GM23338 (cell line): ENCODE measurements at regions not wholly inside any gene's neighbourhood (a gene's known extent, or its start where the extent isn't known, plus 50 kb on each side); places are given as distances from the start of the nearest gene placed in this dataset.
A peak's percentile ranks its signal among the peaks of the same experiment; 100 is the strongest.

Source experiments
- ATAC-seq: fragments of 200-7000 bp; cut with Tn5 transposase; 3 replicates; pipeline ENCODE4 v1.9.1; 2020
- DNase-seq: peaks from one replicate; pipeline ENCODE4 v3.0.0-alpha.2; 2015; ENCODE audit warnings: low spot score
- H2AFZ ChIP-seq: fragments of 200-600 bp; sonication (generic); 2 replicates; pipeline ENCODE4 v1.8.0; 2016; ENCODE audit warnings: antibody characterized with exemption, mild to moderate bottlenecking, moderate library complexity
- H3F3A ChIP-seq: fragments of 200-600 bp; sonication (generic); replicated peaks from 2 replicates; pipeline ENCODE4 v1.8.0; 2017; ENCODE audit warnings: antibody characterized with exemption, mixed run types, low read depth
- H3K27ac ChIP-seq: fragments of 200-600 bp; sonication (generic); 2 replicates; pipeline ENCODE4 v1.6.1; 2016; ENCODE audit warnings: low read depth
- H3K27me3 ChIP-seq: fragments of 200-600 bp; sonication (generic); 2 replicates; pipeline ENCODE4 v1.8.0; 2016; ENCODE audit warnings: mild to moderate bottlenecking, mixed run types, moderate library complexity; ENCODE audit not compliant: insufficient read depth
- H3K36me3 ChIP-seq: fragments of 200-600 bp; sonication (generic); 2 replicates; pipeline ENCODE4 v1.8.0; 2016; ENCODE audit warnings: mild to moderate bottlenecking; ENCODE audit not compliant: insufficient read depth
- H3K4me1 ChIP-seq: fragments of 200-600 bp; sonication (generic); 2 replicates; pipeline ENCODE4 v1.8.0; 2016; ENCODE audit warnings: mild to moderate bottlenecking, moderate library complexity; ENCODE audit not compliant: insufficient read depth
- H3K4me2 ChIP-seq: fragments of 200-600 bp; sonication (generic); 2 replicates; pipeline ENCODE4 v1.7.1; 2017; ENCODE audit warnings: mixed run types
- H3K4me3 ChIP-seq: fragments of 200-600 bp; sonication (generic); 2 replicates; pipeline ENCODE4 v1.6.1; 2016; ENCODE audit warnings: mixed run types
- H3K79me2 ChIP-seq: fragments of 200-600 bp; sonication (generic); replicated peaks from 2 replicates; pipeline ENCODE4 v1.8.0; 2017; ENCODE audit warnings: mild to moderate bottlenecking; ENCODE audit not compliant: insufficient read depth
- H3K9me2 ChIP-seq: fragments of 200-600 bp; sonication (generic); 2 replicates; pipeline ENCODE4 v1.8.0; 2017; ENCODE audit not compliant: insufficient read depth
- H4K20me1 ChIP-seq: fragments of 200-600 bp; sonication (generic); replicated peaks from 2 replicates; pipeline ENCODE4 v1.8.0; 2017; ENCODE audit warnings: mild to moderate bottlenecking; ENCODE audit not compliant: insufficient read depth
- H3K27ac Mint-ChIP-seq: 2 replicates; pipeline ENCODE4 v1.8.0; 2020; ENCODE audit warnings: inconsistent platforms, mild to moderate bottlenecking, moderate library complexity, mixed read lengths
- H3K27me3 Mint-ChIP-seq: 3 replicates; pipeline ENCODE4 v1.8.0; 2022; ENCODE audit warnings: low read depth, mild to moderate bottlenecking, moderate library complexity, mixed read lengths, inconsistent platforms; ENCODE audit not compliant: insufficient read depth, poor library complexity
- H3K36me3 Mint-ChIP-seq: 3 replicates; pipeline ENCODE4 v1.8.0; 2021; ENCODE audit warnings: low read depth, mild to moderate bottlenecking, inconsistent platforms, moderate library complexity, mixed read lengths
- H3K4me1 Mint-ChIP-seq: 3 replicates; pipeline ENCODE4 v1.8.0; 2020; ENCODE audit warnings: mild to moderate bottlenecking, inconsistent platforms, mixed read lengths
- H3K4me3 Mint-ChIP-seq: 3 replicates; pipeline ENCODE4 v1.8.0; 2021; ENCODE audit warnings: moderate library complexity, mild to moderate bottlenecking, inconsistent platforms, mixed read lengths
- H3K9me3 Mint-ChIP-seq: 3 replicates; pipeline ENCODE4 v1.8.0; 2020; ENCODE audit warnings: moderate library complexity, mild to moderate bottlenecking, inconsistent platforms, mixed read lengths
- CREB1 ChIP-seq: fragments of 250-450 bp; sonication (Bioruptor Pico); IDR thresholded peaks from 2 replicates; pipeline ENCODE4 v1.5.0; 2020; ENCODE audit warnings: low read depth, mild to moderate bottlenecking, moderate library complexity
- EZH2phosphoT487 ChIP-seq: fragments of 200-600 bp; sonication (generic); IDR thresholded peaks from one replicate; pipeline ENCODE4 v1.8.1; 2018; ENCODE audit warnings: antibody characterized with exemption; ENCODE audit not compliant: unreplicated experiment
- JUNB ChIP-seq: IDR thresholded peaks from one replicate; pipeline ENCODE4 v1.6.1; 2016; ENCODE audit warnings: antibody characterized with exemption; ENCODE audit not compliant: unreplicated experiment
- NANOG ChIP-seq: IDR thresholded peaks from 2 replicates; pipeline ENCODE4 v1.6.1; 2016; ENCODE audit warnings: antibody characterized with exemption, borderline replicate concordance
- POLR2AphosphoS5 ChIP-seq: IDR thresholded peaks from 2 replicates; pipeline ENCODE4 v1.6.1; 2016; ENCODE audit warnings: antibody characterized with exemption, low read depth
- STAT1 ChIP-seq: IDR thresholded peaks from one replicate; pipeline ENCODE4 v1.6.1; 2016; ENCODE audit warnings: antibody characterized with exemption; ENCODE audit not compliant: unreplicated experiment
- ZNF114 ChIP-seq: fragments of 250-450 bp; sonication (Bioruptor Pico); IDR thresholded peaks from 2 replicates; pipeline ENCODE4 v1.5.0; 2020; ENCODE audit warnings: mild to moderate bottlenecking, moderate library complexity
- ZNF331 ChIP-seq: fragments of 250-450 bp; sonication (Bioruptor Pico); IDR thresholded peaks from 2 replicates; pipeline ENCODE4 v1.5.0; 2020; ENCODE audit warnings: low read depth, mild to moderate bottlenecking, moderate library complexity
- TF ChIP-seq, protein P1 (sequence below): fragments of 250-450 bp; sonication (Bioruptor Pico); IDR thresholded peaks from 2 replicates; pipeline ENCODE4 v1.5.0; 2020; ENCODE audit warnings: mild to moderate bottlenecking, moderate library complexity
- TF ChIP-seq, protein P2 (sequence below), 2 experiments: fragments of 200-600 bp in 1 of 2; sonication (generic) in 1 of 2; conservative IDR thresholded peaks; 2 replicates each; pipeline versions ENCODE4 v1.5.1 to v1.6.1; 2016 to 2017; ENCODE audit warnings: antibody characterized with exemption in 2 of 2, low read depth in 2 of 2, mild to moderate bottlenecking in 2 of 2, moderate library complexity in 1 of 2
- TF ChIP-seq, protein P3 (sequence below): IDR thresholded peaks from 2 replicates; pipeline ENCODE4 v1.6.1; 2016; ENCODE audit warnings: antibody characterized with exemption

DNA sequence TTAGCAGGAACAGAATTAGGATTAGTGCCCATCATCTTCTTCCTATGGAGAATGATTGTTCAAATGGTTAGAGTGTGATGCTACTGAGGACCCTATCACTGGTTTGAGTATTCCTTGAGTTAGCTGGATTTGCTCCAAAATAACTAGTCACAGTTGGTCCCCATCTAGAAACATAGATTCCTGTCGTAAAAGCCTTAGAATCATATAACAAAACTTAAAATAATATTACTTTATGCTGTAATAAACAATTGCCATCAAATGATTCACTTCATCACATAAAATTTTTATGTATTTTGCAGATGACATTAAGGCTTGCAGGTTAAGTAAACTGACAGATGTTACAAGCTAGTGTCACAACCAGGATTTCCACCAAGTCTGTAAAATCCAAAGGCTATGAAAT, 209.8 kb downstream of the CCER1 start (continued):
- TF ChIP-seq, protein P1, sequence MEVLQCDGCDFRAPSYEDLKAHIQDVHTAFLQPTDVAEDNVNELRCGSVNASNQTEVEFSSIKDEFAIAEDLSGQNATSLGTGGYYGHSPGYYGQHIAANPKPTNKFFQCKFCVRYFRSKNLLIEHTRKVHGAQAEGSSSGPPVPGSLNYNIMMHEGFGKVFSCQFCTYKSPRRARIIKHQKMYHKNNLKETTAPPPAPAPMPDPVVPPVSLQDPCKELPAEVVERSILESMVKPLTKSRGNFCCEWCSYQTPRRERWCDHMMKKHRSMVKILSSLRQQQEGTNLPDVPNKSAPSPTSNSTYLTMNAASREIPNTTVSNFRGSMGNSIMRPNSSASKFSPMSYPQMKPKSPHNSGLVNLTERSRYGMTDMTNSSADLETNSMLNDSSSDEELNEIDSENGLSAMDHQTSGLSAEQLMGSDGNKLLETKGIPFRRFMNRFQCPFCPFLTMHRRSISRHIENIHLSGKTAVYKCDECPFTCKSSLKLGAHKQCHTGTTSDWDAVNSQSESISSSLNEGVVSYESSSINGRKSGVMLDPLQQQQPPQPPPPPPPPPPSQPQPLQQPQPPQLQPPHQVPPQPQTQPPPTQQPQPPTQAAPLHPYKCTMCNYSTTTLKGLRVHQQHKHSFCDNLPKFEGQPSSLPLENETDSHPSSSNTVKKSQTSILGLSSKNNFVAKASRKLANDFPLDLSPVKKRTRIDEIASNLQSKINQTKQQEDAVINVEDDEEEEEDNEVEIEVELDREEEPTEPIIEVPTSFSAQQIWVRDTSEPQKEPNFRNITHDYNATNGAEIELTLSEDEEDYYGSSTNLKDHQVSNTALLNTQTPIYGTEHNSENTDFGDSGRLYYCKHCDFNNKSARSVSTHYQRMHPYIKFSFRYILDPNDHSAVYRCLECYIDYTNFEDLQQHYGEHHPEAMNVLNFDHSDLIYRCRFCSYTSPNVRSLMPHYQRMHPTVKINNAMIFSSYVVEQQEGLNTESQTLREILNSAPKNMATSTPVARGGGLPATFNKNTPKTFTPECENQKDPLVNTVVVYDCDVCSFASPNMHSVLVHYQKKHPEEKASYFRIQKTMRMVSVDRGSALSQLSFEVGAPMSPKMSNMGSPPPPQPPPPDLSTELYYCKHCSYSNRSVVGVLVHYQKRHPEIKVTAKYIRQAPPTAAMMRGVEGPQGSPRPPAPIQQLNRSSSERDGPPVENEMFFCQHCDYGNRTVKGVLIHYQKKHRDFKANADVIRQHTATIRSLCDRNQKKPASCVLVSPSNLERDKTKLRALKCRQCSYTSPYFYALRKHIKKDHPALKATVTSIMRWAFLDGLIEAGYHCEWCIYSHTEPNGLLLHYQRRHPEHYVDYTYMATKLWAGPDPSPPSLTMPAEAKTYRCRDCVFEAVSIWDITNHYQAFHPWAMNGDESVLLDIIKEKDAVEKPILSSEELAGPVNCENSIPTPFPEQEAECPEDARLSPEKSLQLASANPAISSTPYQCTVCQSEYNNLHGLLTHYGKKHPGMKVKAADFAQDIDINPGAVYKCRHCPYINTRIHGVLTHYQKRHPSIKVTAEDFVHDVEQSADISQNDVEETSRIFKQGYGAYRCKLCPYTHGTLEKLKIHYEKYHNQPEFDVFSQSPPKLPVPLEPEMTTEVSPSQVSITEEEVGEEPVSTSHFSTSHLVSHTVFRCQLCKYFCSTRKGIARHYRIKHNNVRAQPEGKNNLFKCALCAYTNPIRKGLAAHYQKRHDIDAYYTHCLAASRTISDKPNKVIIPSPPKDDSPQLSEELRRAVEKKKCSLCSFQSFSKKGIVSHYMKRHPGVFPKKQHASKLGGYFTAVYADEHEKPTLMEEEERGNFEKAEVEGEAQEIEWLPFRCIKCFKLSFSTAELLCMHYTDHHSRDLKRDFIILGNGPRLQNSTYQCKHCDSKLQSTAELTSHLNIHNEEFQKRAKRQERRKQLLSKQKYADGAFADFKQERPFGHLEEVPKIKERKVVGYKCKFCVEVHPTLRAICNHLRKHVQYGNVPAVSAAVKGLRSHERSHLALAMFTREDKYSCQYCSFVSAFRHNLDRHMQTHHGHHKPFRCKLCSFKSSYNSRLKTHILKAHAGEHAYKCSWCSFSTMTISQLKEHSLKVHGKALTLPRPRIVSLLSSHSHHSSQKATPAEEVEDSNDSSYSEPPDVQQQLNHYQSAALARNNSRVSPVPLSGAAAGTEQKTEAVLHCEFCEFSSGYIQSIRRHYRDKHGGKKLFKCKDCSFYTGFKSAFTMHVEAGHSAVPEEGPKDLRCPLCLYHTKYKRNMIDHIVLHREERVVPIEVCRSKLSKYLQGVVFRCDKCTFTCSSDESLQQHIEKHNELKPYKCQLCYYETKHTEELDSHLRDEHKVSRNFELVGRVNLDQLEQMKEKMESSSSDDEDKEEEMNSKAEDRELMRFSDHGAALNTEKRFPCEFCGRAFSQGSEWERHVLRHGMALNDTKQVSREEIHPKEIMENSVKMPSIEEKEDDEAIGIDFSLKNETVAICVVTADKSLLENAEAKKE (CRISPR knock-in tag): no peak

DNA sequence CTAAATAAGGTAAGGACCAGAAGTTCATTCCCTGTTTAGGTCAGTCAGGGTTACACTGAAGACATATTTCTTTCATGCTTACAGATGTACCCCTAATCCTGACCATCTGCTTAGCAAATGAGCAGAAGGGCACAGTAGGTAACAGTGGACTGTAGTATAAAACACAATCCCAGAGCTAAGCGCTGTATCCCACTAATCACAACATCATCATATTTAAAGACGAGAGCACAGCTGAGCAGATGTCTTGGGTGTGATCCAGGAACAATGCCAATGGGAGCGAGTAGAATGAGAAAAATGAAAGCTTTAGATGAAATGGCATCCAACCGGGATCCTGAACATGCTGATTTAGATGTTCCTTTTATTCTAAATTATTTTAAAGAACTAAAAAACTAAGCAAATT, 213.4 kb downstream of the CCER1 start:
- Mint-ChIP-seq H3K27ac (no peak overlapping the region), H3K4me1 (no peaks in the 10 kb centered on the region), H3K4me3 (no peak overlapping the region), H3K9me3 (no peaks in the 10 kb centered on the region; the same call in 2 of the 3 replicates), H3K36me3 (no peaks in the 10 kb centered on the region; the same call in 2 of the 3 replicates), H3K27me3 (no peaks in the 10 kb centered on the region)
- ATAC-seq: no peak
- H2AFZ ChIP-seq: 0 out of 2 replicates have a peak overlapping the region, but pooled peaks have one; percentile 9
- H3K36me3 ChIP-seq: no peaks in the 10 kb centered on the region
- H3K4me2 ChIP-seq: no peak overlapping the region
- no peaks in the 10 kb centered on the region for H3K4me1 ChIP-seq
- H3K9me2 ChIP-seq: 0 out of 2 replicates have a peak, but pooled peaks cover 2% of the 10 kb centered on the region
- H3F3A ChIP-seq: no peaks in the 10 kb centered on the region
- H3K79me2 ChIP-seq: no peaks in the 10 kb centered on the region
- H3K27ac ChIP-seq: no peak overlapping the region
- H3K27me3 ChIP-seq: no peaks in the 10 kb centered on the region
- no peak for DNase-seq
- H4K20me1 ChIP-seq: no peaks in the 10 kb centered on the region
- no peak overlapping the region for H3K4me3 ChIP-seq
- no peak for TF ChIP-seq ZNF331 (CRISPR knock-in tag)
- TF ChIP-seq EZH2phosphoT487: no peak
- TF ChIP-seq, protein P2, sequence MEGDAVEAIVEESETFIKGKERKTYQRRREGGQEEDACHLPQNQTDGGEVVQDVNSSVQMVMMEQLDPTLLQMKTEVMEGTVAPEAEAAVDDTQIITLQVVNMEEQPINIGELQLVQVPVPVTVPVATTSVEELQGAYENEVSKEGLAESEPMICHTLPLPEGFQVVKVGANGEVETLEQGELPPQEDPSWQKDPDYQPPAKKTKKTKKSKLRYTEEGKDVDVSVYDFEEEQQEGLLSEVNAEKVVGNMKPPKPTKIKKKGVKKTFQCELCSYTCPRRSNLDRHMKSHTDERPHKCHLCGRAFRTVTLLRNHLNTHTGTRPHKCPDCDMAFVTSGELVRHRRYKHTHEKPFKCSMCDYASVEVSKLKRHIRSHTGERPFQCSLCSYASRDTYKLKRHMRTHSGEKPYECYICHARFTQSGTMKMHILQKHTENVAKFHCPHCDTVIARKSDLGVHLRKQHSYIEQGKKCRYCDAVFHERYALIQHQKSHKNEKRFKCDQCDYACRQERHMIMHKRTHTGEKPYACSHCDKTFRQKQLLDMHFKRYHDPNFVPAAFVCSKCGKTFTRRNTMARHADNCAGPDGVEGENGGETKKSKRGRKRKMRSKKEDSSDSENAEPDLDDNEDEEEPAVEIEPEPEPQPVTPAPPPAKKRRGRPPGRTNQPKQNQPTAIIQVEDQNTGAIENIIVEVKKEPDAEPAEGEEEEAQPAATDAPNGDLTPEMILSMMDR (conservative IDR thresholded peaks at IDR 0.05; ENCODE audit: low read depth in 2 of 2): no peak
- no peak for TF ChIP-seq POLR2AphosphoS5
- TF ChIP-seq NANOG: no peak
- TF ChIP-seq ZNF114 (CRISPR knock-in tag): no peak
- no peak for TF ChIP-seq JUNB
- TF ChIP-seq, protein P3, sequence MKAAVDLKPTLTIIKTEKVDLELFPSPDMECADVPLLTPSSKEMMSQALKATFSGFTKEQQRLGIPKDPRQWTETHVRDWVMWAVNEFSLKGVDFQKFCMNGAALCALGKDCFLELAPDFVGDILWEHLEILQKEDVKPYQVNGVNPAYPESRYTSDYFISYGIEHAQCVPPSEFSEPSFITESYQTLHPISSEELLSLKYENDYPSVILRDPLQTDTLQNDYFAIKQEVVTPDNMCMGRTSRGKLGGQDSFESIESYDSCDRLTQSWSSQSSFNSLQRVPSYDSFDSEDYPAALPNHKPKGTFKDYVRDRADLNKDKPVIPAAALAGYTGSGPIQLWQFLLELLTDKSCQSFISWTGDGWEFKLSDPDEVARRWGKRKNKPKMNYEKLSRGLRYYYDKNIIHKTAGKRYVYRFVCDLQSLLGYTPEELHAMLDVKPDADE: no peak
- TF ChIP-seq CREB1 (CRISPR knock-in tag): no peak
- no peak for TF ChIP-seq STAT1
